ENCODE measurements at regions not wholly inside any gene's neighbourhood (a gene's known extent, or its start where the extent isn't known, plus 50 kb on each side); places are given as distances from the start of the nearest gene placed in this dataset.

DNA sequence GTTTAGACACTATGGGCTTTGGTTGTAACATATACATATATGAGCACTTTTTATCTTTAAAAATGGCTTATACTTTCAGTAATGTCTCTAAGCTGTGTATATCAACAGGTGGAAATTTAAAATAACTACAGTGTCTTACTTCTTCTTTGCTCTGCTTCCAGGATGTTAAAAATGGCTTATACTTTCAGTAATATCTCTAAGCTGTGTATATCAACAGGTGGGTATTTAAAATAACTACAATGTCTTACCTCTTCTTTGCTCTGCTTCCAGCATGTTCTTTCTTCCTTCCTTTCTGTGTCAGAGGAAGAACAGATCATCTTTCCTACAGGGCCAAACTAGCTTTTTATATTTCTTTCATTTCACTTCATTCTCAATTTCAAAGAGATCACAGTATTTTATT, 689.6 kb downstream of the EPHA4 start:
- Histone ChIP-seq H3K4me2 (ENCODE audit: insufficient read depth, low read length) (no peak overlapping the region), H3K79me2 (ENCODE audit: control insufficient read depth, insufficient read depth, low read length) (no peaks in the 10 kb centered on the region), H3K36me3 (ENCODE audit: control insufficient read depth, insufficient read depth, low read length) (no peaks in the 10 kb centered on the region), H3K27ac (ENCODE audit: extremely low read depth, low read depth, low read length) (no peak overlapping the region), H3K27me3 (ENCODE audit: control insufficient read depth in 2 of 2, insufficient read depth in 2 of 2, low read length in 2 of 2) (no peaks in the 10 kb centered on the region), H3K4me1 (replicated peaks in 1 of 2; ENCODE audit: control insufficient read depth in 2 of 2, insufficient read depth in 2 of 2, low read length in 2 of 2) (no peaks in the 10 kb centered on the region), H3K4me3 (no peak overlapping the region), H3K9me3 (replicated peaks; ENCODE audit: control insufficient read depth, insufficient read depth, low read depth, low read length) (no peaks in the 10 kb centered on the region), H3K9me1 (ENCODE audit: control insufficient read depth, insufficient read depth, low read length) (no peaks in the 10 kb centered on the region), H3K9ac (ENCODE audit: insufficient read depth in 1 of 2, low read depth in 2 of 2, low read length in 2 of 2) (no peak overlapping the region), H4K20me1 (replicated peaks; ENCODE audit: control insufficient read depth, insufficient read depth, low read length) (no peaks in the 10 kb centered on the region), H2AFZ (ENCODE audit: low read depth, low read length) (no peak overlapping the region)
- no peak for DNase-seq (ENCODE audit: extremely low read depth in 1 of 4, low spot score in 3 of 4)
- CTCF ChIA-PET (ENCODE audit: low intra/inter-chr PET ratio) = no interaction called here
- TF ChIP-seq ZBTB17 (CRISPR knock-in tag; IDR thresholded peaks at IDR 0.05) (no peak), ZNF740 (CRISPR knock-in tag; IDR thresholded peaks at IDR 0.05) (no peak), ZNF740 (tag; IDR thresholded peaks at IDR 0.05) (no peak), GTF2E2 (tag; IDR thresholded peaks at IDR 0.05) (no peak), ZBTB34 (CRISPR knock-in tag; IDR thresholded peaks at IDR 0.05) (no peak), ZNF384 (IDR thresholded peaks at IDR 0.05; ENCODE audit: low read depth, low read length) (no peak), ZSCAN32 (CRISPR knock-in tag; IDR thresholded peaks at IDR 0.05) (no peak), OTX1 (CRISPR knock-in tag; IDR thresholded peaks at IDR 0.05) (no peak)
- TF ChIP-seq, protein P1, sequence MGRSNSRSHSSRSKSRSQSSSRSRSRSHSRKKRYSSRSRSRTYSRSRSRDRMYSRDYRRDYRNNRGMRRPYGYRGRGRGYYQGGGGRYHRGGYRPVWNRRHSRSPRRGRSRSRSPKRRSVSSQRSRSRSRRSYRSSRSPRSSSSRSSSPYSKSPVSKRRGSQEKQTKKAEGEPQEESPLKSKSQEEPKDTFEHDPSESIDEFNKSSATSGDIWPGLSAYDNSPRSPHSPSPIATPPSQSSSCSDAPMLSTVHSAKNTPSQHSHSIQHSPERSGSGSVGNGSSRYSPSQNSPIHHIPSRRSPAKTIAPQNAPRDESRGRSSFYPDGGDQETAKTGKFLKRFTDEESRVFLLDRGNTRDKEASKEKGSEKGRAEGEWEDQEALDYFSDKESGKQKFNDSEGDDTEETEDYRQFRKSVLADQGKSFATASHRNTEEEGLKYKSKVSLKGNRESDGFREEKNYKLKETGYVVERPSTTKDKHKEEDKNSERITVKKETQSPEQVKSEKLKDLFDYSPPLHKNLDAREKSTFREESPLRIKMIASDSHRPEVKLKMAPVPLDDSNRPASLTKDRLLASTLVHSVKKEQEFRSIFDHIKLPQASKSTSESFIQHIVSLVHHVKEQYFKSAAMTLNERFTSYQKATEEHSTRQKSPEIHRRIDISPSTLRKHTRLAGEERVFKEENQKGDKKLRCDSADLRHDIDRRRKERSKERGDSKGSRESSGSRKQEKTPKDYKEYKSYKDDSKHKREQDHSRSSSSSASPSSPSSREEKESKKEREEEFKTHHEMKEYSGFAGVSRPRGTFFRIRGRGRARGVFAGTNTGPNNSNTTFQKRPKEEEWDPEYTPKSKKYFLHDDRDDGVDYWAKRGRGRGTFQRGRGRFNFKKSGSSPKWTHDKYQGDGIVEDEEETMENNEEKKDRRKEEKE (IDR thresholded peaks at IDR 0.05; ENCODE audit: borderline replicate concordance in 1 of 2, control insufficient read depth in 1 of 2, low read depth in 2 of 2, low read length in 1 of 2) = no peak
- BruUV-seq (replicated peaks) = no TSS peak
- POLR2A ChIA-PET = no interaction called here
- in situ Hi-C loops (cut with MboI) = no loop called here
- FAIRE-seq = no peak
- intact Hi-C loops (cut with micrococcal nuclease) = no loop called here
- ATAC-seq = no peak

All from K562 (cell line).